ENCODE measurements at regions not wholly inside any gene's neighbourhood (a gene's known extent, or its start where the extent isn't known, plus 50 kb on each side); places are given as distances from the start of the nearest gene placed in this dataset.

- TF ChIP-seq EZH2phosphoT487 (IDR thresholded peaks at IDR 0.05; ENCODE audit: insufficient read depth, low read depth) (no peak), EZH2 (IDR thresholded peaks at IDR 0.05; ENCODE audit: insufficient read depth, poor library complexity, severe bottlenecking) (no peak)
These were observed 241.3 kb downstream of the KCTD12 start for GRCh38 chr13:76644906-76645305.
